GM12875 (cell line): ENCODE measurements at regions not wholly inside any gene's neighbourhood (a gene's known extent, or its start where the extent isn't known, plus 50 kb on each side); places are given as distances from the start of the nearest gene placed in this dataset.

Experiments used
- H3K4me3 ChIP-seq: one replicate; pipeline ENCODE4 v1.5.1; 2011; ENCODE audit warnings: low read depth, low read length, control low read depth
- TF ChIP-seq, protein P1 (sequence below): IDR thresholded peaks from 2 replicates; pipeline ENCODE4 v1.5.1; 2011; ENCODE audit warnings: low read depth, mild to moderate bottlenecking, control low read depth, inconsistent platforms, low read length, moderate library complexity, borderline replicate concordance; ENCODE audit not compliant: insufficient read depth

DNA sequence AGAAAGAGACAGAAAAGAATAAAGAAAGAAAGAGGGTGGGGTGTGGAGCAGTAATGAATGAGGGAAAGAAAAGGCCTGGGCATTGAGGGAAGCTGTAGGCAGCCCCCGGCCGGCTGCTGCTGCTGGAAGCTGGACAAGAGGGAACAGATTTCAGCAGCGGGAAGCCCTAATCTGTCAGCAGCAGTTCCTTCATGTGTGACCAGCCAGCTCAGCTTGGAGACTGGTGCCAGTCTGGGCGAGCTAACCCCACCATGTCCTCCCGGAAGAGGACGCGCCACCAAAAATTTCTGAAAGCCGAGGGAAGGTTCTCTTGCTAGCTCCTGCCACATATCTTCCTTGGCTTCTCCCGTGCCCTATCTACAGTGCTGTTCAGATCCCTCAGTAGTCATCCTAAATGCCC lies 236.8 kb downstream of the GRIN2B start:
- no peak overlapping the region for H3K4me3 ChIP-seq
- TF ChIP-seq, protein P1, sequence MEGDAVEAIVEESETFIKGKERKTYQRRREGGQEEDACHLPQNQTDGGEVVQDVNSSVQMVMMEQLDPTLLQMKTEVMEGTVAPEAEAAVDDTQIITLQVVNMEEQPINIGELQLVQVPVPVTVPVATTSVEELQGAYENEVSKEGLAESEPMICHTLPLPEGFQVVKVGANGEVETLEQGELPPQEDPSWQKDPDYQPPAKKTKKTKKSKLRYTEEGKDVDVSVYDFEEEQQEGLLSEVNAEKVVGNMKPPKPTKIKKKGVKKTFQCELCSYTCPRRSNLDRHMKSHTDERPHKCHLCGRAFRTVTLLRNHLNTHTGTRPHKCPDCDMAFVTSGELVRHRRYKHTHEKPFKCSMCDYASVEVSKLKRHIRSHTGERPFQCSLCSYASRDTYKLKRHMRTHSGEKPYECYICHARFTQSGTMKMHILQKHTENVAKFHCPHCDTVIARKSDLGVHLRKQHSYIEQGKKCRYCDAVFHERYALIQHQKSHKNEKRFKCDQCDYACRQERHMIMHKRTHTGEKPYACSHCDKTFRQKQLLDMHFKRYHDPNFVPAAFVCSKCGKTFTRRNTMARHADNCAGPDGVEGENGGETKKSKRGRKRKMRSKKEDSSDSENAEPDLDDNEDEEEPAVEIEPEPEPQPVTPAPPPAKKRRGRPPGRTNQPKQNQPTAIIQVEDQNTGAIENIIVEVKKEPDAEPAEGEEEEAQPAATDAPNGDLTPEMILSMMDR: no peak

DNA sequence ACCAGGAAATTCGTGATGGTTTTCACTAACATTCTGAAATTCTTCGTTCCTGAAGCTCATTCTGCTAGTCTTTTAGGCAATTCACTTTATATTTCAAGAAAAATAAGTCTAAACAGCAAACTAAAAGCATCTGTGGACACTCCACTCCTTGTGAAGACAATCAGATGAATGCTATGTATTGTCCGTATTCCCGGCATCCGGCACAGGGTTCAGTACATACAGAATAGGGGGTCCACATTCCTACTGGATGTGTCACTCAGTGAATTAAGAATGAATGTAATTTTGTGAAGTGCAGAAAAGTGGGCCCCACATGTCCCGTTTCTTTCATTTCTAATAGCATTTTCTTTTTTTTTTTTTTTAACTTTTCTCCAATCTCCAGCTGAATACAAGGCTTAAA lies 241.3 kb downstream of the GRIN2B start:
- TF ChIP-seq, protein P1: no peak
- H3K4me3 ChIP-seq: no peak overlapping the region

DNA sequence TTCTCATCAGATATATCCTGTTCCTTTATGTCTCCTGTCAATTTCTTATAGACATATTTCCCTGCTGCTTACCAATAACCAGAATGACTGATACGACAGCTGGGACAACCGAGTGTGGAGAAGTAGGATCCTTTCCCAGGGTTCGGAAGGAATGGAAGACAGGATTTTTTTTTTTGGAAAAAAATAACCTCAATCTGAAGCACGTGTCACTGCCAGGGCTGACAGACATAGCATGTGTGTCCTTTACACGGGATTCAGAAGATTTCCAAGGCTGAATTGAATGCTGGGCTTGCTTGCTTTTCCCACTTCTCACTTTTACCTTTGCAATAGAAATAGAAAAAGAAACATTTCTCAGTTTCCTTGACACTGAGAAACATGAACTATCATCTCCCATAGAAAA lies 245.7 kb downstream of the GRIN2B start:
- TF ChIP-seq, protein P1: no peak
- no peak overlapping the region for H3K4me3 ChIP-seq

DNA sequence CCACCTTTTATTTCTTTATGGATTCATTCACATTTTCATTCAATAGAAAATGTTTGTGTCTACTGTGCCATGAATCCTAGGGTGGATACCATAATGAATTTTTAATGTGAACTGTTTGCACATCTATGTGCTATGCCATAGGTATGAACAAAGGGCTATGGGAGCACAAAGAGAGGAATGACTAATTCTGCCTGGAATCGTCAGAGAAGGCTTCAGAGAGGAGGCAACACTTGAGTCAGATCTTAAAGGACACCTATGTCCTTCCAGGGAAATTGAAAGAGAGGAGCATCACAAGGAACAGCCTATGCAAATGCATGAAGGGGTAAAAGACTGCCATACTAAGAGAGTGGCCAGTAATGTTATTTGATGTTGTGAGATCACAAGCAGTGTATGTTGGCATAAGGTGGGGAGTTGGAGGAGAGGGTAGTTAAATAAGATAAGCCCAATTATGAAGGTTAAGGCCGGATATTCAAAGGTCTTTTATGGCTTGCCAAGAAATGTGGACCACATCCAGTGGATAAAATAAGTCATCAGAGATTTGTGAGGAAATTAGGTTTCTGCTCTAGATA lies 246.7 kb downstream of the GRIN2B start:
- H3K4me3 ChIP-seq: no peak overlapping the region
- TF ChIP-seq, protein P1: no peak

DNA sequence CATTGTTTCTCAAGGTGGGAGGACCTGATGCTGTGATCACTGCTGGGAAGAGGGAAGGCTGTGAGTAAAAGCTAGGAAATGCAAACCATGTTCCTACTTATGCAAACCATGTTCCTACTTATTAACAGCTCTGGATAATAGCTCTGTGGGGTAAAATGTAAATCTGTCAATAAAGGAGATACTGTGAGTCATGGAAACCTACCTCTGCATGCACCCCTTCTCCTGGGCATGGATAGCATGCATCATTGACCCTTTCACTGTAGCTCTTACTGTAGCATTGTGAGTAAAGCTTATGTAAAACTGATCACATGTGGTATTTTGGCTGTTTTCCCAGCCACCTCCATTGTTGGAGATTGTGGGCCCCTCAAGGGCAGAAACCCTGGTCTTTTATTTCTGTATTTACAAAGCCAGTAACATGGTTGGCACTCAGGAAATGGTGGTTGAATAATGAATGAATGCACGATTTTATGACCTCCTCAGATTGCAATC lies 253.7 kb downstream of the GRIN2B start:
- TF ChIP-seq, protein P1: no peak
- no peak overlapping the region for H3K4me3 ChIP-seq

DNA sequence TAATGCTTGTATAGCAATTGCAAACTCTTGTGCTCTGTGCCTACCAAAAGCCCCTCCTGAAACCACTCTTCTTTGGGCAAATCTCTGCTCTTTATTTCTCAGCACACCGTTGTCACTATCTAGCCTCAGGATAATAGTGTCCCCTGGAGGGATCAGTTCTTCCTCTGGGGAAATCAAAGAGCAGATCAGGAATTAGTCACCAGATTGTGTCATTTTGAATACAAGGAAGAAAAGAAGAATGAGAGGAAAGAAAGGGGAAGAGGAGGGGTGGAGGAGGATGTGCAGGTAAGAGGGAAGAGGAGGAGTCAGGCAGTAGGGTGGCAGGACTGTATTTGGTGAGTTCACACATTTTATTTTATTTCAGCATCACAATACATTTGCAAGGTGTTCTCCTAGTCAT lies 256.4 kb downstream of the GRIN2B start:
- no peak overlapping the region for H3K4me3 ChIP-seq
- TF ChIP-seq, protein P1: no peak

DNA sequence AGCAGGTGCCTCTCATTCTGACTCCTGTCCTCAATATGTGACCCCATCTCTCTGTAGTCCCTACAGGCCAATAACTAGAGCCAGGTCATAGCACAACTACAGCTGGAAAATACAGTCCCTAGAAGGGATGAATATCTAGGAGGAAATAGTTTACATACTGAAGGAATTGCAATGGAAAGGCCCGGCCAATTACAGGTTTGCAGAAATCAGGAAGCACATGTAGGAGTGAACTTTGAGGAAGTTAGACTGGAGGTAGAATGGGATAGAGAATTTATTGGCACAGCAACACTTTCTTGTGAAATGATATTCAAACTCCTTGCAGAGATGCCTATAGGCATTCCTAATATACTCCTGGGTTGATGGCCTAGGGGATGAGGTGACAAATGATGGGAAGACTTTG lies 257.3 kb downstream of the GRIN2B start:
- H3K4me3 ChIP-seq: no peak overlapping the region
- TF ChIP-seq, protein P1: no peak
